ENCODE measurements at regions not wholly inside any gene's neighbourhood (a gene's known extent, or its start where the extent isn't known, plus 50 kb on each side); places are given as distances from the start of the nearest gene placed in this dataset.

- TF ChIP-seq CTCF (IDR thresholded peaks at IDR 0.05) (no peak), POLR2A (IDR thresholded peaks at IDR 0.05) (no peak)
Measured at GRCh38 chr1:87208931-87209330, 119.7 kb upstream of the LMO4 start.

Measured in thyroid gland (tissue), 4 donors.